B cell (primary cell): ENCODE measurements at regions not wholly inside any gene's neighbourhood (a gene's known extent, or its start where the extent isn't known, plus 50 kb on each side); places are given as distances from the start of the nearest gene placed in this dataset.

ENCODE experiments used
- ATAC-seq: fragments of 200-7000 bp; cut with Tn5 transposase; one replicate; pipeline ENCODE4 v1.10.0; 2021; ENCODE audit warnings: low read depth, mild to moderate bottlenecking, moderate number of reproducible peaks, moderate library complexity
- CTCF ChIA-PET: fragments of 350-600 bp; sonication (Branson Sonifier 250); formaldehyde crosslinking; loops from one replicate; lab custom pipeline; 2021; ENCODE audit warnings: antibody characterized with exemption, inconsistent platforms; lab: Charles Lee
- POLR2A ChIA-PET: fragments of 350-600 bp; sonication (Branson Sonifier 250); formaldehyde crosslinking; loops from one replicate; lab custom pipeline; 2021; ENCODE audit warnings: antibody characterized with exemption; lab: Charles Lee
- DNase-seq: peaks from one replicate; pipeline ENCODE4 v3.0.0; 2013
- H2AFZ ChIP-seq: 2 replicates; pipeline ENCODE4 v1.6.1; 2012; ENCODE audit warnings: mild to moderate bottlenecking, low read depth, low read length; ENCODE audit not compliant: insufficient read depth, poor library complexity, severe bottlenecking
- H3K27ac ChIP-seq, 2 donors: 1 replicate in 1 of 2; 2 replicates in 1 of 2; pipeline ENCODE4 v1.5.1; 2012 to 2013; ENCODE audit warnings: low read length in 2 of 2, mild to moderate bottlenecking in 2 of 2, moderate library complexity in 1 of 2
- H3K27me3 ChIP-seq, 4 experiments: fragments of 200-600 bp in 1 of 4; sonication (generic) in 1 of 4; replicated peaks in 1 of 4; 1 replicate in 2 of 4; 2 replicates in 2 of 4; pipeline versions ENCODE4 v1.6.1 to v1.7.0; 2013 to 2016; ENCODE audit warnings: low read length in 3 of 4, mild to moderate bottlenecking in 2 of 4, mixed read lengths in 1 of 4, moderate library complexity in 1 of 4; ENCODE audit not compliant: insufficient read depth in 4 of 4, control insufficient read depth in 3 of 4; ENCODE audit errors: control extremely low read depth in 1 of 4
- H3K36me3 ChIP-seq, 2 experiments: replicated peaks in 1 of 2; 1 replicate in 1 of 2; 2 replicates in 1 of 2; pipeline versions ENCODE4 v1.6.1 to v1.7.1; 2013; ENCODE audit warnings: low read length in 1 of 2; ENCODE audit not compliant: insufficient read depth in 2 of 2, control insufficient read depth in 1 of 2; ENCODE audit errors: control extremely low read depth in 1 of 2, extremely low read depth in 1 of 2
- H3K4me1 ChIP-seq, 2 donors: fragments of 200-600 bp in 1 of 2; sonication (generic) in 1 of 2; 1 replicate in 1 of 2; 2 replicates in 1 of 2; pipeline versions ENCODE4 v1.5.1 to v1.6.1; 2013 to 2017; ENCODE audit warnings: low read length in 2 of 2; ENCODE audit not compliant: control insufficient read depth in 2 of 2, insufficient read depth in 2 of 2
- H3K4me2 ChIP-seq: replicated peaks from 2 replicates; pipeline ENCODE3; 2012; ENCODE audit warnings: mild to moderate bottlenecking, low read depth, low read length; ENCODE audit not compliant: poor library complexity, severe bottlenecking
- H3K4me3 ChIP-seq, 5 experiments: fragments of 200-600 bp in 1 of 5; sonication (generic) in 1 of 5; 1 replicate in 3 of 5; 2 replicates in 2 of 5; pipeline versions ENCODE4 v1.5.1 to v1.7.0; 2011 to 2016; ENCODE audit warnings: low read length in 4 of 5, mild to moderate bottlenecking in 4 of 5, low read depth in 2 of 5, control low read depth in 1 of 5, moderate library complexity in 1 of 5; ENCODE audit not compliant: insufficient read depth in 1 of 5; ENCODE audit errors: control extremely low read depth in 1 of 5, extremely low read depth in 1 of 5
- H3K79me2 ChIP-seq: fragments of 200-600 bp; sonication (generic); one replicate; pipeline ENCODE4 v1.6.0; 2016; ENCODE audit warnings: low read length; ENCODE audit not compliant: control insufficient read depth, insufficient read depth
- H3K9ac ChIP-seq: fragments of 200-600 bp; sonication (generic); 2 replicates; pipeline ENCODE4 v1.6.1; 2017; ENCODE audit warnings: mild to moderate bottlenecking, low read length, moderate library complexity
- H3K9me3 ChIP-seq, 3 donors: one replicate each; pipeline versions ENCODE4 v1.6.1 to v1.7.1; 2013; ENCODE audit warnings: low read length in 2 of 3; ENCODE audit not compliant: control insufficient read depth in 2 of 3, insufficient read depth in 1 of 3; ENCODE audit errors: control extremely low read depth in 1 of 3
- H4K20me1 ChIP-seq: 2 replicates; pipeline ENCODE4 v1.6.0; 2012; ENCODE audit warnings: mild to moderate bottlenecking, low read length; ENCODE audit not compliant: insufficient read depth, control insufficient read depth, poor library complexity, severe bottlenecking
- H3K27ac Mint-ChIP-seq: one replicate; pipeline ENCODE4 v1.8.0; 2021; ENCODE audit warnings: mixed read lengths
- H3K27me3 Mint-ChIP-seq: one replicate; pipeline ENCODE4 v1.8.0; 2021; ENCODE audit warnings: mixed read lengths
- H3K4me1 Mint-ChIP-seq: one replicate; pipeline ENCODE4 v1.8.0; 2021; ENCODE audit warnings: mixed read lengths
- H3K4me3 Mint-ChIP-seq: one replicate; pipeline ENCODE4 v1.8.0; 2021; ENCODE audit warnings: mixed read lengths
- H3K9me3 Mint-ChIP-seq: one replicate; pipeline ENCODE4 v1.8.0; 2022; ENCODE audit warnings: mixed read lengths; ENCODE audit not compliant: insufficient read depth
- CTCF ChIP-seq: fragments of 200-600 bp; IDR thresholded peaks from one replicate; pipeline ENCODE4 v1.8.0; 2022; ENCODE audit warnings: antibody characterized with exemption, mild to moderate bottlenecking
- EZH2 ChIP-seq: IDR thresholded peaks from 2 replicates; pipeline ENCODE4 v1.6.1; 2012; ENCODE audit warnings: borderline replicate concordance, low read depth, mild to moderate bottlenecking, moderate library complexity, low read length; ENCODE audit not compliant: insufficient read depth, poor library complexity, severe bottlenecking
- WGBS: methylation state at CpG from one replicate; pipeline ENCODE4 v1.1.5; 2013; ENCODE audit warnings: missing lambda C conversion rate; ENCODE audit not compliant: insufficient coverage; 5-methylcytosine and 5-hydroxymethylcytosine counted together
- intact Hi-C: fragments of 100-400 bp; cut with micrococcal nuclease; formaldehyde crosslinking; loops from one replicate; pipeline ENCODE4 v1.10.0; 2022

- 96% methylated on average over 3 of the region's 4 CpGs for WGBS
- peaks cover 0 to 14% (median 8%) of the 10 kb centered on the region in 3 donors for H3K9me3 ChIP-seq
- no peaks in the 10 kb centered on the region for H3K36me3 ChIP-seq
- no peak for ATAC-seq
- Mint-ChIP-seq H3K27me3 (peaks cover 35% of the 10 kb centered on the region), H3K27ac (no peak overlapping the region), H3K4me3 (no peak overlapping the region), H3K9me3 (peaks cover 9% of the 10 kb centered on the region), H3K4me1 (no peaks in the 10 kb centered on the region)
- H4K20me1 ChIP-seq = no peaks in the 10 kb centered on the region
- peaks cover 0 to 8% (median 2%) of the 10 kb centered on the region in 4 experiments for H3K27me3 ChIP-seq
- H3K9ac ChIP-seq = no peak overlapping the region
- H3K4me1 ChIP-seq = no peaks in the 10 kb centered on the region
- no peak overlapping the region for H3K4me3 ChIP-seq
- CTCF ChIA-PET = no interaction called here
- no peaks in the 10 kb centered on the region for H3K79me2 ChIP-seq
- DNase-seq = no peak
- no peak overlapping the region for H3K4me2 ChIP-seq
- intact Hi-C loops = no loop called here
- TF ChIP-seq CTCF = no peak
- no peak for TF ChIP-seq EZH2
- H2AFZ ChIP-seq = no peak overlapping the region
- no peak overlapping the region for H3K27ac ChIP-seq
- POLR2A ChIA-PET = no interaction called here
Observed at GRCh38 chr6:3607171-3607570, 144.3 kb downstream of the PXDC1 start.

- Histone ChIP-seq H3K27ac (no peak overlapping the region), H3K9me3 (peaks cover 1 to 19% (median 14%) of the 10 kb centered on the region in 3 donors), H3K9ac (no peak overlapping the region), H3K4me2 (no peak overlapping the region), H3K27me3 (peaks cover 0 to 5% (median 3%) of the 10 kb centered on the region in 4 experiments), H3K4me3 (no peak overlapping the region), H3K79me2 (no peaks in the 10 kb centered on the region), H3K36me3 (no peaks in the 10 kb centered on the region), H3K4me1 (no peaks in the 10 kb centered on the region), H2AFZ (no peak overlapping the region), H4K20me1 (no peaks in the 10 kb centered on the region)
- no peak overlapping the region for H3K27ac Mint-ChIP-seq
- intact Hi-C loops = no loop called here
- H3K9me3 Mint-ChIP-seq = peaks cover 14% of the 10 kb centered on the region
- 69% methylated on average over 5 of the region's 5 CpGs for WGBS
- DNase-seq = no peak
- H3K4me1 Mint-ChIP-seq = no peaks in the 10 kb centered on the region
- CTCF ChIA-PET = no interaction called here
- H3K4me3 Mint-ChIP-seq = no peak overlapping the region
- H3K27me3 Mint-ChIP-seq = peaks cover 42% of the 10 kb centered on the region
- no peak for ATAC-seq
- POLR2A ChIA-PET = no interaction called here
- TF ChIP-seq EZH2 = no peak
- TF ChIP-seq CTCF = no peak
Observed at GRCh38 chr6:3603340-3604130, 146.7 kb upstream of the SLC22A23 start.
